HEK293 (cell line): ENCODE measurements at regions not wholly inside any gene's neighbourhood (a gene's known extent, or its start where the extent isn't known, plus 50 kb on each side); places are given as distances from the start of the nearest gene placed in this dataset.

ENCODE experiments used
- CTCF ChIA-PET: fragments of 350-600 bp; formaldehyde crosslinking; extraction: SDS; loops from one replicate; lab custom pipeline; 2021; ENCODE audit warnings: antibody characterized with exemption; lab: Yijun Ruan, JAX
- POLR2A ChIA-PET: fragments of 300-600 bp; formaldehyde crosslinking; extraction: SDS; loops from one replicate; lab custom pipeline; 2020; ENCODE audit warnings: antibody characterized with exemption, inconsistent platforms; lab: Yijun Ruan, JAX
- H3K27ac ChIP-seq: fragments of 200-500 bp; sonication (Bioruptor generic); 2 replicates; pipeline ENCODE4 v1.5.1; 2014; ENCODE audit warnings: low read depth, low read length, control low read depth, inconsistent platforms; ENCODE audit errors: extremely low read depth
- H3K36me3 ChIP-seq, 2 experiments: fragments of 200-500 bp in 1 of 2; sonication (Bioruptor generic) in 1 of 2; 1 replicate in 1 of 2; 2 replicates in 1 of 2; pipeline ENCODE4 v1.5.1; 2014 to 2017; ENCODE audit warnings: inconsistent platforms in 2 of 2, low read length in 2 of 2; ENCODE audit not compliant: control insufficient read depth in 2 of 2, insufficient read depth in 1 of 2
- H3K4me1 ChIP-seq: fragments of 200-500 bp; sonication (Bioruptor generic); 2 replicates; pipeline ENCODE4 v1.5.1; 2014; ENCODE audit warnings: mild to moderate bottlenecking, low read length, inconsistent platforms; ENCODE audit not compliant: control insufficient read depth, insufficient read depth
- H3K4me3 ChIP-seq: 2 replicates; pipeline ENCODE4 v1.5.1; 2011; ENCODE audit warnings: low read depth, mild to moderate bottlenecking, control low read depth, low read length, moderate library complexity
- H3K9me3 ChIP-seq: fragments of 200-500 bp; sonication (Bioruptor generic); 2 replicates; pipeline ENCODE4 v1.5.1; 2014; ENCODE audit warnings: low read depth, low read length, inconsistent platforms; ENCODE audit not compliant: control insufficient read depth, insufficient read depth
- AEBP2 ChIP-seq: fragments of 450-650 bp; formaldehyde crosslinking; IDR thresholded peaks from 2 replicates; pipeline ENCODE4 v1.5.1; 2016; ENCODE audit warnings: missing biosample characterization, missing genetic modification characterization, borderline replicate concordance
- BCL11A ChIP-seq: fragments of 450-650 bp; formaldehyde crosslinking; IDR thresholded peaks from 2 replicates; pipeline ENCODE4 v1.5.1; 2016; ENCODE audit warnings: low read depth, missing biosample characterization, missing genetic modification characterization
- CTCF ChIP-seq: fragments of 450-650 bp; formaldehyde crosslinking; IDR thresholded peaks from 2 replicates; pipeline ENCODE4 v1.5.1; 2016; ENCODE audit warnings: missing biosample characterization, missing genetic modification characterization
- KLF16 ChIP-seq: fragments of 450-650 bp; formaldehyde crosslinking; IDR thresholded peaks from 2 replicates; pipeline ENCODE4 v1.5.1; 2017; ENCODE audit warnings: missing biosample characterization, missing genetic modification characterization
- KLF9 ChIP-seq: fragments of 450-650 bp; formaldehyde crosslinking; IDR thresholded peaks from 2 replicates; pipeline ENCODE4 v1.5.1; 2016; ENCODE audit warnings: missing biosample characterization, missing genetic modification characterization, low read depth
- SCRT1 ChIP-seq: fragments of 450-650 bp; formaldehyde crosslinking; IDR thresholded peaks from 2 replicates; pipeline ENCODE4 v1.5.1; 2016; ENCODE audit warnings: missing biosample characterization, missing genetic modification characterization, borderline replicate concordance
- ZBTB10 ChIP-seq: fragments of 450-650 bp; formaldehyde crosslinking; IDR thresholded peaks from 2 replicates; pipeline ENCODE4 v1.5.1; 2016; ENCODE audit warnings: missing biosample characterization, missing genetic modification characterization
- ZBTB44 ChIP-seq: fragments of 450-650 bp; IDR thresholded peaks from 2 replicates; pipeline ENCODE4 v1.5.1; 2018; ENCODE audit warnings: missing biosample characterization, mild to moderate bottlenecking, missing genetic modification characterization
- ZNF148 ChIP-seq: fragments of 450-650 bp; formaldehyde crosslinking; IDR thresholded peaks from 2 replicates; pipeline ENCODE4 v1.5.0; 2017; ENCODE audit warnings: missing biosample characterization, missing genetic modification characterization, borderline replicate concordance
- ZNF292 ChIP-seq: fragments of 450-650 bp; formaldehyde crosslinking; IDR thresholded peaks from 2 replicates; pipeline ENCODE4 v1.5.1; 2016; ENCODE audit warnings: low read depth, missing biosample characterization, missing genetic modification characterization, borderline replicate concordance
- ZNF324 ChIP-seq: fragments of 450-650 bp; formaldehyde crosslinking; IDR thresholded peaks from 2 replicates; pipeline ENCODE4 v1.5.1; 2016; ENCODE audit warnings: missing biosample characterization, missing genetic modification characterization
- ZNF433 ChIP-seq: fragments of 450-650 bp; formaldehyde crosslinking; IDR thresholded peaks from 2 replicates; pipeline ENCODE4 v1.5.1; 2016; ENCODE audit warnings: missing biosample characterization, missing genetic modification characterization, low read depth
- ZNF449 ChIP-seq: fragments of 450-650 bp; formaldehyde crosslinking; IDR thresholded peaks from 2 replicates; pipeline ENCODE4 v1.5.1; 2017; ENCODE audit warnings: missing biosample characterization, mild to moderate bottlenecking, missing genetic modification characterization, moderate library complexity
- ZNF488 ChIP-seq: fragments of 450-650 bp; formaldehyde crosslinking; IDR thresholded peaks from 2 replicates; pipeline ENCODE4 v1.5.1; 2016; ENCODE audit warnings: missing biosample characterization, missing genetic modification characterization
- ZNF585B ChIP-seq: fragments of 450-650 bp; formaldehyde crosslinking; IDR thresholded peaks from 2 replicates; pipeline ENCODE4 v1.5.1; 2016; ENCODE audit warnings: missing biosample characterization, missing genetic modification characterization
- ZNF792 ChIP-seq: fragments of 450-650 bp; formaldehyde crosslinking; IDR thresholded peaks from 2 replicates; pipeline ENCODE4 v1.5.1; 2016; ENCODE audit warnings: missing biosample characterization, missing genetic modification characterization
- ZSCAN18 ChIP-seq: fragments of 450-650 bp; formaldehyde crosslinking; IDR thresholded peaks from 2 replicates; pipeline ENCODE4 v1.5.1; 2016; ENCODE audit warnings: missing biosample characterization, missing genetic modification characterization
- ZSCAN5A ChIP-seq: fragments of 450-650 bp; formaldehyde crosslinking; IDR thresholded peaks from 2 replicates; pipeline ENCODE4 v1.5.1; 2016; ENCODE audit warnings: missing biosample characterization, missing genetic modification characterization

- no peaks in the 10 kb centered on the region for H3K36me3 ChIP-seq
- ChIA-PET CTCF (no interaction called here), POLR2A (no interaction called here)
- H3K9me3 ChIP-seq, result no peaks in the 10 kb centered on the region
- no peaks in the 10 kb centered on the region for H3K4me1 ChIP-seq
- no peak overlapping the region for H3K4me3 ChIP-seq
- 0 out of 2 replicates have a peak, but pooled peaks have one; percentile 23 for TF ChIP-seq SCRT1 (tag by site-specific recombination)
- TF ChIP-seq ZBTB10 (tag by site-specific recombination), result no peak
- no peak for TF ChIP-seq ZSCAN18 (tag by site-specific recombination)
- no peak for TF ChIP-seq AEBP2 (tag by site-specific recombination)
- no peak for TF ChIP-seq ZNF148
- no peak overlapping the region for H3K27ac ChIP-seq
Measured at GRCh38 chr1:87872189-87872588, 543.5 kb downstream of the LMO4 start.

- Histone ChIP-seq H3K4me1 (no peaks in the 10 kb centered on the region), H3K36me3 (no peaks in the 10 kb centered on the region), H3K9me3 (no peaks in the 10 kb centered on the region), H3K4me3 (no peak overlapping the region), H3K27ac (no peak overlapping the region)
- ChIA-PET POLR2A (no interaction called here), CTCF (no interaction called here)
- TF ChIP-seq ZNF449 (tag by site-specific recombination) (no peak), ZNF585B (no peak), BCL11A (no peak), ZSCAN5A (tag by site-specific recombination) (no peak), CTCF (tag by site-specific recombination) (no peak), KLF9 (tag by site-specific recombination) (no peak), ZNF792 (no peak), ZNF324 (tag by site-specific recombination) (no peak), ZNF433 (tag by site-specific recombination) (no peak), ZNF292 (tag by site-specific recombination) (no peak), KLF16 (no peak), ZNF488 (tag by site-specific recombination) (no peak), ZBTB44 (no peak)
Measured at GRCh38 chr1:87872692-87873091, 544.0 kb downstream of the LMO4 start.
